Skeletal muscle tissue (tissue), 3 donors: ENCODE measurements at regions not wholly inside any gene's neighbourhood (a gene's known extent, or its start where the extent isn't known, plus 50 kb on each side); places are given as distances from the start of the nearest gene placed in this dataset.
A peak's percentile ranks its signal among the peaks of the same experiment; 100 is the strongest.

Source experiments
- H3K27ac ChIP-seq: one replicate; pipeline ENCODE4 v1.7.0; 2013; ENCODE audit warnings: mild to moderate bottlenecking, low read depth, low read length, inconsistent platforms
- H3K27me3 ChIP-seq, 3 donors: one replicate each; pipeline ENCODE4 v1.7.0; 2013; ENCODE audit warnings: low read length in 3 of 3; ENCODE audit not compliant: control insufficient read depth in 3 of 3, insufficient read depth in 3 of 3
- H3K36me3 ChIP-seq, 3 donors: one replicate each; pipeline ENCODE4 v1.7.0; 2013; ENCODE audit warnings: low read length in 3 of 3; ENCODE audit not compliant: control insufficient read depth in 3 of 3, insufficient read depth in 3 of 3
- H3K4me1 ChIP-seq, 3 donors: one replicate each; pipeline ENCODE4 v1.7.0; 2013; ENCODE audit warnings: low read length in 3 of 3, mild to moderate bottlenecking in 3 of 3; ENCODE audit not compliant: control insufficient read depth in 3 of 3, insufficient read depth in 3 of 3
- H3K4me3 ChIP-seq, 3 donors: one replicate each; pipeline ENCODE4 v1.7.0; 2013; ENCODE audit warnings: low read length in 3 of 3
- H3K9ac ChIP-seq, 3 donors: one replicate each; pipeline ENCODE4 v1.7.0; 2013; ENCODE audit warnings: low read length in 3 of 3, mild to moderate bottlenecking in 3 of 3, moderate library complexity in 2 of 3, low read depth in 1 of 3
- H3K9me3 ChIP-seq, 3 donors: one replicate each; pipeline ENCODE4 v1.7.0; 2013; ENCODE audit warnings: low read length in 3 of 3; ENCODE audit not compliant: control insufficient read depth in 3 of 3
- donor health status: Osteomylitis.

- no peak overlapping the region for H3K4me3 ChIP-seq
- H3K36me3 ChIP-seq: no peaks in the 10 kb centered on the region
- no peaks in the 10 kb centered on the region for H3K9me3 ChIP-seq
- H3K9ac ChIP-seq: no peak overlapping the region
- H3K4me1 ChIP-seq: no peaks in the 10 kb centered on the region
- H3K27ac ChIP-seq: no peak overlapping the region
- no peaks in the 10 kb centered on the region for H3K27me3 ChIP-seq
Observed at GRCh38 chr3:86801066-86801465, 189.9 kb downstream of the VGLL3 start.

- Histone ChIP-seq H3K4me1 (no peaks in the 10 kb centered on the region), H3K9ac (no peak overlapping the region), H3K27me3 (no peaks in the 10 kb centered on the region), H3K9me3 (no peaks in the 10 kb centered on the region), H3K27ac (no peak overlapping the region), H3K36me3 (no peaks in the 10 kb centered on the region), H3K4me3 (no peak overlapping the region)
Observed at GRCh38 chr3:86800116-86800515, 190.8 kb downstream of the VGLL3 start.

- Histone ChIP-seq H3K27ac (no peak overlapping the region), H3K4me1 (no peaks in the 10 kb centered on the region), H3K27me3 (no peaks in the 10 kb centered on the region), H3K4me3 (no peak overlapping the region), H3K9ac (no peak overlapping the region), H3K36me3 (no peaks in the 10 kb centered on the region), H3K9me3 (no peaks in the 10 kb centered on the region)
Observed at GRCh38 chr3:86797946-86798345, 193.0 kb downstream of the VGLL3 start.

GRCh38 chr3:86794361-86795065, 196.4 kb downstream of the VGLL3 start:
- no peaks in the 10 kb centered on the region for H3K4me1 ChIP-seq
- peak overlapping the region; percentile 66 for H3K27ac ChIP-seq
- peak overlapping the region in 2 of 3 donors; percentile 20 to 34 for H3K9ac ChIP-seq
- H3K27me3 ChIP-seq: no peaks in the 10 kb centered on the region
- H3K4me3 ChIP-seq: peak overlapping the region in 1 of 3 donors; percentile 43
- H3K36me3 ChIP-seq: no peaks in the 10 kb centered on the region
- no peaks in the 10 kb centered on the region for H3K9me3 ChIP-seq

GRCh38 chr3:86793786-86794185, 197.2 kb downstream of the VGLL3 start:
- H3K27ac ChIP-seq: peak overlapping the region; percentile 66
- H3K36me3 ChIP-seq: no peaks in the 10 kb centered on the region

GRCh38 chr3:86792316-86792715, 198.6 kb downstream of the VGLL3 start:
- Histone ChIP-seq H3K4me1 (no peaks in the 10 kb centered on the region), H3K4me3 (no peak overlapping the region), H3K9me3 (no peaks in the 10 kb centered on the region), H3K36me3 (no peaks in the 10 kb centered on the region), H3K27ac (no peak overlapping the region), H3K9ac (no peak overlapping the region), H3K27me3 (no peaks in the 10 kb centered on the region)

More at GRCh38 chr3:86793786-86794185, 197.2 kb downstream of the VGLL3 start:
- Histone ChIP-seq H3K9ac (peak overlapping the region in 2 of 3 donors; percentile 20 to 34), H3K4me3 (no peak overlapping the region), H3K4me1 (no peaks in the 10 kb centered on the region), H3K9me3 (no peaks in the 10 kb centered on the region), H3K27me3 (no peaks in the 10 kb centered on the region)

- no peak overlapping the region for H3K4me3 ChIP-seq
- no peak overlapping the region for H3K9ac ChIP-seq
- H3K27me3 ChIP-seq: no peaks in the 10 kb centered on the region
- H3K36me3 ChIP-seq: no peaks in the 10 kb centered on the region
- no peak overlapping the region for H3K27ac ChIP-seq
- no peaks in the 10 kb centered on the region for H3K4me1 ChIP-seq
- H3K9me3 ChIP-seq: no peaks in the 10 kb centered on the region
Observed at GRCh38 chr3:86790884-86791549, 199.9 kb downstream of the VGLL3 start.

- Histone ChIP-seq H3K4me1 (no peaks in the 10 kb centered on the region), H3K27ac (no peak overlapping the region), H3K36me3 (no peaks in the 10 kb centered on the region), H3K9me3 (no peaks in the 10 kb centered on the region), H3K27me3 (no peaks in the 10 kb centered on the region), H3K4me3 (no peak overlapping the region), H3K9ac (no peak overlapping the region)
Observed at GRCh38 chr3:86788371-86788770, 202.6 kb downstream of the VGLL3 start.

GRCh38 chr3:86787091-86787490, 203.9 kb downstream of the VGLL3 start:
- H3K36me3 ChIP-seq: no peaks in the 10 kb centered on the region
- no peak overlapping the region for H3K4me3 ChIP-seq
- H3K9me3 ChIP-seq: no peaks in the 10 kb centered on the region
- H3K27me3 ChIP-seq: no peaks in the 10 kb centered on the region
- no peak overlapping the region for H3K27ac ChIP-seq
- H3K9ac ChIP-seq: no peak overlapping the region
- H3K4me1 ChIP-seq: no peaks in the 10 kb centered on the region

- no peak overlapping the region for H3K9ac ChIP-seq
- no peaks in the 10 kb centered on the region for H3K36me3 ChIP-seq
- no peaks in the 10 kb centered on the region for H3K4me1 ChIP-seq
- no peaks in the 10 kb centered on the region for H3K9me3 ChIP-seq
- H3K4me3 ChIP-seq: no peak overlapping the region
- no peak overlapping the region for H3K27ac ChIP-seq
- H3K27me3 ChIP-seq: no peaks in the 10 kb centered on the region
Observed at GRCh38 chr3:86785386-86785785, 205.6 kb downstream of the VGLL3 start.
